Breast epithelium (tissue), 4 donors: ENCODE measurements at regions not wholly inside any gene's neighbourhood (a gene's known extent, or its start where the extent isn't known, plus 50 kb on each side); places are given as distances from the start of the nearest gene placed in this dataset.

Experiments
- DNase-seq, 2 donors: peaks; one replicate each; pipeline ENCODE4 v3.0.0-alpha.2; 2019; ENCODE audit warnings: low spot score in 2 of 2
- H3K27ac ChIP-seq, 2 donors: fragments of 200-600 bp; sonication (generic) in 1 of 2; one replicate each; pipeline ENCODE4 v1.5.1; 2016 to 2019; ENCODE audit warnings: mild to moderate bottlenecking in 1 of 2
- H3K27me3 ChIP-seq, 2 donors: fragments of 200-600 bp; sonication (generic) in 1 of 2; one replicate each; pipeline versions ENCODE4 v1.5.1 to v1.6.0; 2017 to 2019; ENCODE audit warnings: control low read depth in 1 of 2, mild to moderate bottlenecking in 1 of 2
- H3K36me3 ChIP-seq: fragments of 200-600 bp; one replicate; pipeline ENCODE4 v1.5.1; 2019
- H3K4me1 ChIP-seq, 2 donors: fragments of 200-600 bp; sonication (generic); one replicate each; pipeline ENCODE4 v1.5.1; 2016 to 2019; ENCODE audit warnings: control low read depth in 1 of 2
- H3K4me3 ChIP-seq, 3 donors: fragments of 200-600 bp; sonication (generic); 1 replicate in 2 of 3; 2 replicates in 1 of 3; pipeline ENCODE4 v1.5.1; 2016 to 2019; ENCODE audit warnings: mild to moderate bottlenecking in 3 of 3, moderate library complexity in 2 of 3
- H3K9me3 ChIP-seq, 2 donors: fragments of 200-600 bp; sonication (generic) in 1 of 2; one replicate each; pipeline ENCODE4 v1.5.1; 2016 to 2019; ENCODE audit warnings: control low read depth in 1 of 2
- POLR2A ChIP-seq: fragments of 450-650 bp; IDR thresholded peaks from one replicate; pipeline ENCODE4 v1.6.1; 2016; ENCODE audit warnings: antibody characterized with exemption, mild to moderate bottlenecking, moderate library complexity
- POLR2AphosphoS5 ChIP-seq, 3 donors: sonication (generic); formaldehyde crosslinking; IDR thresholded peaks; one replicate each; pipeline ENCODE4 v1.6.1; 2017; ENCODE audit warnings: antibody characterized with exemption in 3 of 3
- intact Hi-C: fragments of 100-400 bp; cut with DNase I; formaldehyde crosslinking; loops from one replicate; pipeline ENCODE4 v1.15.1; 2023; ENCODE audit warnings: low total_unique reads
- TF ChIP-seq, protein P1 (sequence below), 3 donors: fragments of 450-650 bp; IDR thresholded peaks; one replicate each; pipeline ENCODE4 v1.5.1; 2016 to 2017; ENCODE audit warnings: antibody characterized with exemption in 3 of 3, mild to moderate bottlenecking in 3 of 3, moderate library complexity in 3 of 3

DNA sequence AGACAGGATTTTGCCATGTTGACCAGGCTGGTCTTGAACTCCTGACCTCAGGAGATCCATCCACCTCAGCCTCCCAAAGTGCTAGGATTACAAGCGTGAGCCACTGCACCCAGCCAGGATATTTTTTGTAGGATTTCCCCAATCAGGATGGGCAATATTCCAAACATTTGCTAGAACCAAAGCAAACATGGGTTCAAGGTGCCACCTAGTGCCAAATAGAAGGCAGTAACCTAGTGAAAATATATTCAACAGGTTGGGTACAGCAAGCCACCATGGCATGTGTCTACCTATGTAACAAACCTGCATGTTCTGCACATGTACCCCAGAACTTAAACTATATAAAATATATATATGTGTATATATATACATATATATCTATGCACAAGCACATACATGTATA lies 185.9 kb upstream of the CADM2 start:
- Histone ChIP-seq H3K4me1 (no peaks in the 10 kb centered on the region), H3K27me3 (no peaks in the 10 kb centered on the region), H3K27ac (no peak overlapping the region), H3K36me3 (no peaks in the 10 kb centered on the region), H3K4me3 (no peak overlapping the region), H3K9me3 (peaks cover 0 to 21% of the 10 kb centered on the region in 2 donors)
- no peak for DNase-seq
- TF ChIP-seq, protein P1, sequence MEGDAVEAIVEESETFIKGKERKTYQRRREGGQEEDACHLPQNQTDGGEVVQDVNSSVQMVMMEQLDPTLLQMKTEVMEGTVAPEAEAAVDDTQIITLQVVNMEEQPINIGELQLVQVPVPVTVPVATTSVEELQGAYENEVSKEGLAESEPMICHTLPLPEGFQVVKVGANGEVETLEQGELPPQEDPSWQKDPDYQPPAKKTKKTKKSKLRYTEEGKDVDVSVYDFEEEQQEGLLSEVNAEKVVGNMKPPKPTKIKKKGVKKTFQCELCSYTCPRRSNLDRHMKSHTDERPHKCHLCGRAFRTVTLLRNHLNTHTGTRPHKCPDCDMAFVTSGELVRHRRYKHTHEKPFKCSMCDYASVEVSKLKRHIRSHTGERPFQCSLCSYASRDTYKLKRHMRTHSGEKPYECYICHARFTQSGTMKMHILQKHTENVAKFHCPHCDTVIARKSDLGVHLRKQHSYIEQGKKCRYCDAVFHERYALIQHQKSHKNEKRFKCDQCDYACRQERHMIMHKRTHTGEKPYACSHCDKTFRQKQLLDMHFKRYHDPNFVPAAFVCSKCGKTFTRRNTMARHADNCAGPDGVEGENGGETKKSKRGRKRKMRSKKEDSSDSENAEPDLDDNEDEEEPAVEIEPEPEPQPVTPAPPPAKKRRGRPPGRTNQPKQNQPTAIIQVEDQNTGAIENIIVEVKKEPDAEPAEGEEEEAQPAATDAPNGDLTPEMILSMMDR (IDR thresholded peaks at IDR 0.05) = no peak
- TF ChIP-seq POLR2A = no peak
- no peak for TF ChIP-seq POLR2AphosphoS5 (IDR thresholded peaks at IDR 0.05)
- intact Hi-C loops = no loop called here

DNA sequence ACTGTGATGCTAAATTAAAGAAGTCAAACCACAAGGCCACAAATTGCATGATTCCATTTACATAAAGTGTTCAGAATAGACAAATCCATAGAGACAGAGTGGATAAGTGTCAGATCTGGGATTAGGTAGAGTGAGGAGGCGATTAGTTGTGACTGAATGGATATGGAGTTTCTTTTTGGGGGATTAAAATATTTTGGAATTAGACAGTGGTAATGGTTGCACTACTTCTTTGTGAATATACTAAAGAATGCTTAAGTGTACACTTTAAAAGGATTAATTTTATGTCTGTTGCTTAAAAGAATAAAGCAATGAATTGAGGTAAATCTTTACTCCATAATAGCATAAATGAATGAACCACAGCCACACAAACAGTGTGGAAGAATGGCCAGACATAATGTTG lies 175.5 kb upstream of the CADM2 start:
- intact Hi-C loops = no loop called here
- H3K27ac ChIP-seq = no peak overlapping the region

DNA sequence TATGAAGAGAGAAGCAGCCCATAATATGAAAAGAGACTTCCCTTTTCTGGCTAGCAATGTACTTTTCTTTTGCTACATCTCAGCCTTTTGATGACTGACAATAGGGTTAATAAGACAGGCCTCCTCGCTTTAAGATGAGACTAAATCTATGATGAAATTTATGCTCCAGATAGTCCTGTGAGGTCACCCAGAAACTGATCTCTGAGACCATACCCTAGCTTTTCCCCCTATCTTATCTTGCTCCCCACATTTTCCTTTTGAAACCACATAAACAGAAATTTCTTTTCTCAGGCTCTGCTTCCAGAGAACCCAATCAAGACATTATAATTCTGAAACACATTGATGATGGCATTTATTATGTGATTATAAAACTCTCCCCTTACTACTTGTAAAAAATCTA lies 168.8 kb upstream of the CADM2 start:
- Histone ChIP-seq H3K27ac (no peak overlapping the region), H3K4me1 (no peaks in the 10 kb centered on the region), H3K36me3 (no peaks in the 10 kb centered on the region), H3K27me3 (no peaks in the 10 kb centered on the region), H3K4me3 (no peak overlapping the region), H3K9me3 (no peaks in the 10 kb centered on the region)
- no peak for TF ChIP-seq POLR2A
- TF ChIP-seq, protein P1 (IDR thresholded peaks at IDR 0.05) = no peak
- TF ChIP-seq POLR2AphosphoS5 (IDR thresholded peaks at IDR 0.05) = no peak
- intact Hi-C loops = loop anchor here (5.0 kb wide), 1 partner anchor 1033 kb away; no protein-coding TSS in a partner anchor
- DNase-seq = no peak

More for the DNA sequence above, 175.5 kb upstream of the CADM2 start:
- no peak for DNase-seq
- H3K36me3 ChIP-seq = no peaks in the 10 kb centered on the region
- H3K9me3 ChIP-seq = peaks cover 0 to 8% of the 10 kb centered on the region in 2 donors
- H3K27me3 ChIP-seq = no peaks in the 10 kb centered on the region
- H3K4me1 ChIP-seq = no peaks in the 10 kb centered on the region
- TF ChIP-seq POLR2A (no peak), POLR2AphosphoS5 (IDR thresholded peaks at IDR 0.05) (no peak)
- TF ChIP-seq, protein P1 (IDR thresholded peaks at IDR 0.05) = no peak
- no peak overlapping the region for H3K4me3 ChIP-seq

DNA sequence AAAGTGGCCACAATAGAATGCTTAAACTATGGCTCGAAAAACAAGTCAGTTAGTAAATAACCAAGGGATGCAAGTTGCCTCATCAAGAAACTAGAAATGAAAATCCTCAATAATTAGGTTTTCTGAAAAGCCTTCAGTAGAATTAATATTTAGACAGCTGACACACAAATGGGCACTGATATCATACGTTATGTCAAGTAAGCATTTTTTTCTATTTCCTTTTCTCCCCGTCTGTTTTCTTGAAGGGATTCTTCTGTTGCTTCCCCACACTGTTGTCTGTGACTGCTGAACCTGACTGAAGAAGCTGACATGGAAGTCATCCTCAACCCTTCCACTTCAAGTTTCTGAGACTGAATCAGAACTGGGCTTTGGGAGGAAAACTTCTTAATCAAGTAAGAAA lies 151.8 kb upstream of the CADM2 start:
- no peak overlapping the region for H3K27ac ChIP-seq
- H3K4me3 ChIP-seq = no peak overlapping the region
- TF ChIP-seq POLR2A = no peak
- TF ChIP-seq, protein P1 (IDR thresholded peaks at IDR 0.05) = no peak
- no peak for TF ChIP-seq POLR2AphosphoS5 (IDR thresholded peaks at IDR 0.05)
- no peaks in the 10 kb centered on the region for H3K36me3 ChIP-seq
- H3K4me1 ChIP-seq = no peaks in the 10 kb centered on the region
- H3K27me3 ChIP-seq = no peaks in the 10 kb centered on the region
- intact Hi-C loops = no loop called here
- DNase-seq = no peak
- H3K9me3 ChIP-seq = no peaks in the 10 kb centered on the region

DNA sequence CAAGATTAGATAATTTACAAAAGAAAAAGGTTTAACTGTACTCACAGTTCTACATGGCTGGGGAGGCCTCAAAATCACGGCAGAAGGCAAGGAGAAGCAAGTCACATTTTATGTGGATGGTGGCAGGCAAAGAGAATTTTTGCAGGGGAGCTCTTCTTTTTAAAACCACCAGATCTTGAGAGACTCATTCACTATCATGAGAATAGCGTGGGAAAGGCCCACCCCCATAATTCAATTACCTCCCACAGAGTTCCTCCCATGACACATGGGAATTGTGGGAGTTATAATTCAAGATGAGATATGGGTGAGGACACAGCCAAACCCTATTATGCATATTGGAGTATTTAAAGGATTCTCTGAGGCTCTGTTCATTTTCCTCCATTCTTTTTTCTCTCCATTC lies 138.7 kb upstream of the CADM2 start:
- TF ChIP-seq POLR2A (no peak), POLR2AphosphoS5 (IDR thresholded peaks at IDR 0.05) (no peak)
- TF ChIP-seq, protein P1 (IDR thresholded peaks at IDR 0.05) = no peak
- no peaks in the 10 kb centered on the region for H3K4me1 ChIP-seq
- H3K27me3 ChIP-seq = no peaks in the 10 kb centered on the region
- H3K27ac ChIP-seq = no peak overlapping the region
- H3K4me3 ChIP-seq = no peak overlapping the region
- DNase-seq = no peak
- no peaks in the 10 kb centered on the region for H3K36me3 ChIP-seq
- H3K9me3 ChIP-seq = no peaks in the 10 kb centered on the region
- intact Hi-C loops = no loop called here
